Right lung (tissue), 2 donors: ENCODE measurements at regions not wholly inside any gene's neighbourhood (a gene's known extent, or its start where the extent isn't known, plus 50 kb on each side); places are given as distances from the start of the nearest gene placed in this dataset.

Source experiments
- DNase-seq, 2 donors: peaks; one replicate each; pipeline ENCODE4 v3.0.0-alpha.2; 2013

GRCh38 chr17:34133350-34133749, 121.7 kb upstream of the CCL2 start:
- DNase-seq, result no peak

- no peak for DNase-seq
Observed at GRCh38 chr17:34135841-34136240, 119.2 kb upstream of the CCL2 start.

GRCh38 chr17:34140006-34140405, 115.1 kb upstream of the CCL2 start:
- no peak for DNase-seq

- DNase-seq, result no peak
Observed at GRCh38 chr17:34141590-34141989, 113.5 kb upstream of the CCL2 start.

- DNase-seq, result no peak
Observed at GRCh38 chr17:34143430-34143829, 111.7 kb upstream of the CCL2 start.

GRCh38 chr17:34146440-34147043, 108.5 kb upstream of the CCL2 start:
- DNase-seq, result no peak

GRCh38 chr17:34151102-34151501, 104.0 kb upstream of the CCL2 start:
- no peak for DNase-seq

- no peak for DNase-seq
Observed at GRCh38 chr17:34153991-34154390, 101.1 kb upstream of the CCL2 start.

- no peak for DNase-seq
Observed at GRCh38 chr17:34154961-34155730, 99.9 kb upstream of the CCL2 start.

- no peak for DNase-seq
Observed at GRCh38 chr17:34155947-34156346, 99.1 kb upstream of the CCL2 start.

- DNase-seq, result no peak
Observed at GRCh38 chr17:34156401-34156740, 98.7 kb upstream of the CCL2 start.

- DNase-seq, result no peak
Observed at GRCh38 chr17:34156741-34157589, 98.1 kb upstream of the CCL2 start.

GRCh38 chr17:34161690-34162089, 93.4 kb upstream of the CCL2 start:
- DNase-seq, result no peak

- no peak for DNase-seq
Observed at GRCh38 chr17:34163123-34163522, 92.0 kb upstream of the CCL2 start.

GRCh38 chr17:34163646-34164045, 91.4 kb upstream of the CCL2 start:
- no peak for DNase-seq

GRCh38 chr17:34164837-34165236, 90.2 kb upstream of the CCL2 start:
- no peak for DNase-seq

GRCh38 chr17:34166352-34166751, 88.7 kb upstream of the CCL2 start:
- DNase-seq, result no peak

- DNase-seq, result no peak
Observed at GRCh38 chr17:34167354-34167753, 87.7 kb upstream of the CCL2 start.

- no peak for DNase-seq
Observed at GRCh38 chr17:34168989-34169388, 86.1 kb upstream of the CCL2 start.

- DNase-seq, result no peak
Observed at GRCh38 chr17:34169496-34169895, 85.6 kb upstream of the CCL2 start.

- DNase-seq, result no peak
Observed at GRCh38 chr17:34171245-34171818, 83.8 kb upstream of the CCL2 start.

- no peak for DNase-seq
Observed at GRCh38 chr17:34172390-34172918, 82.6 kb upstream of the CCL2 start.
